ENCODE measurements at regions not wholly inside any gene's neighbourhood (a gene's known extent, or its start where the extent isn't known, plus 50 kb on each side); places are given as distances from the start of the nearest gene placed in this dataset.
A peak's percentile ranks its signal among the peaks of the same experiment; 100 is the strongest.

DNA sequence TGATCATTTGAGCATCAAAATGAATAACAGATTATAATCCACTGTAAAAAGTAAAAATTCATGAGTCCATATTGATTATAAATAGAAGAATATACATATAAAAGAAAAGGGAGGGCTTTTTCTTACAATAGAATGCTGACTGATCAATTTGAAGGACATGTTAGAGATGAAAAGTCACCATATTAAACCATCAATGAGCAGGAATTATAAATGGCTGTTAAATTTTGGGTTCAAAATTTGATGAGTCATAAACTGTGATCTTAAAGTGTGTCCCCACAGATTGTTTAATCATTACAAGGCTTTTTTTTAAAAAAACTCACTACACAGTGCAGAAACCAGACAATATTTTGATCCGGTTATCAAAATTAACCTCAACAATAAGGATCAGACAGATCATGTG lies 434.5 kb downstream of the BCL11A start:
- Histone ChIP-seq H3K27ac (replicated peaks) (no peak overlapping the region), H3K27me3 (ENCODE audit: insufficient read depth, poor library complexity, severe bottlenecking) (no peaks in the 10 kb centered on the region), H3K4me3 (replicated peaks; ENCODE audit: insufficient read depth, low read length) (no peak overlapping the region)
- TF ChIP-seq, protein P1, sequence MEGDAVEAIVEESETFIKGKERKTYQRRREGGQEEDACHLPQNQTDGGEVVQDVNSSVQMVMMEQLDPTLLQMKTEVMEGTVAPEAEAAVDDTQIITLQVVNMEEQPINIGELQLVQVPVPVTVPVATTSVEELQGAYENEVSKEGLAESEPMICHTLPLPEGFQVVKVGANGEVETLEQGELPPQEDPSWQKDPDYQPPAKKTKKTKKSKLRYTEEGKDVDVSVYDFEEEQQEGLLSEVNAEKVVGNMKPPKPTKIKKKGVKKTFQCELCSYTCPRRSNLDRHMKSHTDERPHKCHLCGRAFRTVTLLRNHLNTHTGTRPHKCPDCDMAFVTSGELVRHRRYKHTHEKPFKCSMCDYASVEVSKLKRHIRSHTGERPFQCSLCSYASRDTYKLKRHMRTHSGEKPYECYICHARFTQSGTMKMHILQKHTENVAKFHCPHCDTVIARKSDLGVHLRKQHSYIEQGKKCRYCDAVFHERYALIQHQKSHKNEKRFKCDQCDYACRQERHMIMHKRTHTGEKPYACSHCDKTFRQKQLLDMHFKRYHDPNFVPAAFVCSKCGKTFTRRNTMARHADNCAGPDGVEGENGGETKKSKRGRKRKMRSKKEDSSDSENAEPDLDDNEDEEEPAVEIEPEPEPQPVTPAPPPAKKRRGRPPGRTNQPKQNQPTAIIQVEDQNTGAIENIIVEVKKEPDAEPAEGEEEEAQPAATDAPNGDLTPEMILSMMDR (IDR thresholded peaks at IDR 0.05; ENCODE audit: insufficient read depth, low read length), result no peak
- TF ChIP-seq SPI1 (IDR thresholded peaks at IDR 0.05; ENCODE audit: borderline replicate concordance, low read depth) (no peak), POLR2AphosphoS5 (IDR thresholded peaks at IDR 0.05; ENCODE audit: low read depth) (no peak), GABPA (IDR thresholded peaks at IDR 0.05; ENCODE audit: low read depth) (no peak)
- TF ChIP-seq, protein P2, sequence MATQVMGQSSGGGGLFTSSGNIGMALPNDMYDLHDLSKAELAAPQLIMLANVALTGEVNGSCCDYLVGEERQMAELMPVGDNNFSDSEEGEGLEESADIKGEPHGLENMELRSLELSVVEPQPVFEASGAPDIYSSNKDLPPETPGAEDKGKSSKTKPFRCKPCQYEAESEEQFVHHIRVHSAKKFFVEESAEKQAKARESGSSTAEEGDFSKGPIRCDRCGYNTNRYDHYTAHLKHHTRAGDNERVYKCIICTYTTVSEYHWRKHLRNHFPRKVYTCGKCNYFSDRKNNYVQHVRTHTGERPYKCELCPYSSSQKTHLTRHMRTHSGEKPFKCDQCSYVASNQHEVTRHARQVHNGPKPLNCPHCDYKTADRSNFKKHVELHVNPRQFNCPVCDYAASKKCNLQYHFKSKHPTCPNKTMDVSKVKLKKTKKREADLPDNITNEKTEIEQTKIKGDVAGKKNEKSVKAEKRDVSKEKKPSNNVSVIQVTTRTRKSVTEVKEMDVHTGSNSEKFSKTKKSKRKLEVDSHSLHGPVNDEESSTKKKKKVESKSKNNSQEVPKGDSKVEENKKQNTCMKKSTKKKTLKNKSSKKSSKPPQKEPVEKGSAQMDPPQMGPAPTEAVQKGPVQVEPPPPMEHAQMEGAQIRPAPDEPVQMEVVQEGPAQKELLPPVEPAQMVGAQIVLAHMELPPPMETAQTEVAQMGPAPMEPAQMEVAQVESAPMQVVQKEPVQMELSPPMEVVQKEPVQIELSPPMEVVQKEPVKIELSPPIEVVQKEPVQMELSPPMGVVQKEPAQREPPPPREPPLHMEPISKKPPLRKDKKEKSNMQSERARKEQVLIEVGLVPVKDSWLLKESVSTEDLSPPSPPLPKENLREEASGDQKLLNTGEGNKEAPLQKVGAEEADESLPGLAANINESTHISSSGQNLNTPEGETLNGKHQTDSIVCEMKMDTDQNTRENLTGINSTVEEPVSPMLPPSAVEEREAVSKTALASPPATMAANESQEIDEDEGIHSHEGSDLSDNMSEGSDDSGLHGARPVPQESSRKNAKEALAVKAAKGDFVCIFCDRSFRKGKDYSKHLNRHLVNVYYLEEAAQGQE (IDR thresholded peaks at IDR 0.05; ENCODE audit: insufficient replicate concordance, low read depth), result no peak
- DNase-seq (ENCODE audit: low read depth in 1 of 2, low spot score in 1 of 2), result no peak

DNA sequence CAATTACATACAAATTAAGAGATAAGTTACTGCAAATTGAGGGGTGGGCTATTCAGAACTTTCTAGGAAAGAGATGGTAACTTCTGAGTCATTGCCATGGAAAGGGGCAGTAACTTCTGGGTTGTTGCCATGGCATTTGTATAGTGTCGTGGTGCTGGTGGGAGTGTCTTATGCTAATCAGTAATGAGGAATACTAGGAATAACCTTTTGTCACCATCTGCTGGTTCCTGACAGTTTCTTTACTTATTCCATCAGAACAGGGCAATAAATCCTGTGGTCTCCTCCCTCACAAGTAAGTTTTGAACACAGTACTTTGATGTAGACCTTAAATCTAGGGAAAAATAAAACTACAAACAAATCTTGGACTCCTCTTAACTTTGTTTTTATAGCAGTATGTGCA lies 435.4 kb downstream of the BCL11A start:
- no peak for DNase-seq (ENCODE audit: low read depth in 1 of 2, low spot score in 1 of 2)
- no peak overlapping the region for H3K4me3 ChIP-seq (replicated peaks; ENCODE audit: insufficient read depth, low read length)
- TF ChIP-seq, protein P2 (IDR thresholded peaks at IDR 0.05; ENCODE audit: insufficient replicate concordance, low read depth), result no peak
- TF ChIP-seq SPI1 (IDR thresholded peaks at IDR 0.05; ENCODE audit: borderline replicate concordance, low read depth) (no peak), GABPA (IDR thresholded peaks at IDR 0.05; ENCODE audit: low read depth) (no peak), POLR2AphosphoS5 (IDR thresholded peaks at IDR 0.05; ENCODE audit: low read depth) (no peak)
- TF ChIP-seq, protein P1 (IDR thresholded peaks at IDR 0.05; ENCODE audit: insufficient read depth, low read length), result no peak
- no peaks in the 10 kb centered on the region for H3K27me3 ChIP-seq (ENCODE audit: insufficient read depth, poor library complexity, severe bottlenecking)
- no peak overlapping the region for H3K27ac ChIP-seq (replicated peaks)

DNA sequence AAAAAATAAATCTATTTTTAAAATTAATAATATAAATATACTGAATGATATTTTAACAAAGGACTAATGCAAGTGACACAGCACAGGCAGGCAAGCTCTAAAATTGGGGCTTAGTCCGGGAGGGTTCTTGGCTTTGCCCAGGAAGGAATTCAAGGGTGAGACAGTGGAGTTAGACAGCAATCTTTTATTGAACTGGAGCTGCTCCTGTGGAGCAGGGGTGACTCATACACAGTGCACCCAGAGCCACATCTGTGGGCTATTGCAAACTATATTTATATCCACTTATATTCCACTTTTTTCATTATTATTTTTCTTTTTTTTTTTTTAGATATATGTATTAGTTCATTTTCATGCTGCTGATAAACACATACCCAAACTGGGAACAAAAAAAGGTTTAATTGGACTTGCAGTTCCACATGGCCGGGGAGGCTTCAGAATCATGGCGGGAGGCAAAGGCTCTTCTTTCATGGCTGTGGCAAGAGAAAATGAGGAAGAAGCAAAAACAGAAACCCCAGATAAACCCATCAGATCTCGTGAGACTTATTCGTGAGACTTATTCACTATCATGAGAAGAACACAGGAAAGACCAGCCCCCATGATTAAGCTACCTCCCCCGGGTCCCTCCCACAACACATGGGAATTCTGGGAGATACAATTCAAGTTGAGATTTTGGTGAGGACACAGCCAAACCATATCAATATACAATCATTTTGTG lies 437.1 kb downstream of the BCL11A start:
- Histone ChIP-seq H3K27me3 (ENCODE audit: insufficient read depth, poor library complexity, severe bottlenecking) (no peaks in the 10 kb centered on the region), H3K4me3 (replicated peaks; ENCODE audit: insufficient read depth, low read length) (no peak overlapping the region), H3K27ac (replicated peaks) (no peak overlapping the region)
- TF ChIP-seq, protein P2 (IDR thresholded peaks at IDR 0.05; ENCODE audit: insufficient replicate concordance, low read depth), result no peak
- 0 out of 2 replicates have a peak, but pooled peaks have one; percentile 13 for TF ChIP-seq SPI1 (IDR thresholded peaks at IDR 0.05; ENCODE audit: borderline replicate concordance, low read depth)
- DNase-seq (ENCODE audit: low read depth in 1 of 2, low spot score in 1 of 2), result no peak

Data from HL-60 (cell line).